Stimulated activated CD8-positive, alpha-beta memory T cell treated with anti-CD3 and anti-CD28 coated beads, Interleukin-12 subunit alpha, Interleukin-12 subunit beta, amount 100 ng/mL, for 24 hours (primary cell): ENCODE measurements at regions not wholly inside any gene's neighbourhood (a gene's known extent, or its start where the extent isn't known, plus 50 kb on each side); places are given as distances from the start of the nearest gene placed in this dataset.

Source experiments
- DNase-seq: peaks from one replicate; pipeline ENCODE4 v3.0.0-alpha.2; 2020; ENCODE audit errors: extremely low read depth

DNA sequence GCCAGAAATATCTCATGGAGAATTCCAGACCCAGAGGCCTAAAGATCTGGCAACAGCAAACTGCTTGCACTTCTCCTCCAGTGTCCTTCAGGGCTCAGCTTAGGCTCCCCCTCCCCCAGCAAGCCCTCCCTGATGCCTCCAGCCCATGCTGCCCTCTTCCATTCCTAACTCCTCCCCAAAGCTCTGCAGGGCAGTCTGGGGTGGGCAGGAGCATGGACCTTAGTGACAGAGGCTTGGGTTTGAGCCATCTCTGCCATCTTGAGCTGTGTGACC is 436.8 kb downstream of the PTPRU start:
- DNase-seq: no peak

- DNase-seq: no peak
Observed at GRCh38 chr1:29672416-29673227, 436.3 kb downstream of the PTPRU start.

DNA sequence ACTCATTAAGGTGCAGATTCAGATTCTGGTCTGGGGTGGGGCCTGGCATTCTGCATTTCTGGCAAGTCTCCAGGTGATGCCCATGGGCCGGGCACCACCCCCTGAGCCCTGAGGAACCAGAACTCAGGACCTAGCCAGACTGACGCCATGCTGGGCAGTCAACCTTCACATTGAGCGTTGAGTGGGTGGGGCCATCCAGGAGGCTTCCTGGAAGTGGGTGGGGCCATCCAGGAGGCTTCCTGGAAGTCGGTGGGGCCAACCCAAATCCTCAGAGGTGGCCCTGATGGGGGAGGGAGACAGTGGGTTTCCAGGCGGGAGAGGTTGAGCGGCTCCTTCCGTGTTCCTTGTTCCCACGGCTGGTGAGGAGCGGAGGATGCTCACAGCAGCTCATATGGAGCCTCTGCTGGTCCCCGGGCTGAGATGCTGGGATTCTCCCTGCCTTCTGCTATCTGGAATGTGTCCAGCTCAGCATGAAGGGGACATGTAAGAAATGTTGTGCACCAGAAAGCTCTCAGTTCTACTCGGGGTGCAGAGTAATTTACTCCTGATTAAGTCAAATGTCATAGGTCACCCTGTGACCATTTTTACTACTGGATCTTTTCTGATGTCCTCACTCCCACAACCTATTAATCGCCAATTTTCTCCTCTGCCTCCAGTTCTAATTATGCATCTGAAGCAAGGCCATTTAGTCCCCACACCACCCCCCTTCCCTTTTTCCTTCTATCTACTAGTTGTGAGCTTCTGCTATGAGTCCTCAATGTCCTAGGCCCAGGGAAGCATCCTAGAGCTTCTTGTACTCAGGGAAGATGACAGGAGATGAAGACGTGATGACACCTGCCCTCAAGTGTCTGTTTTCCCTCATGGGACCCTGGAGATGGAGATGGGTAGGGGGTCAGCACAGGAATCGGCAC is 435.4 kb downstream of the PTPRU start:
- no peak for DNase-seq

GRCh38 chr1:29670752-29671151 is 434.4 kb downstream of the PTPRU start:
- no peak for DNase-seq

- no peak for DNase-seq
Observed at GRCh38 chr1:29669912-29670311, 433.6 kb downstream of the PTPRU start.

GRCh38 chr1:29669158-29669871 is 433.0 kb downstream of the PTPRU start:
- DNase-seq: no peak

- DNase-seq: no peak
Observed at GRCh38 chr1:29668551-29669157, 432.3 kb downstream of the PTPRU start.

DNA sequence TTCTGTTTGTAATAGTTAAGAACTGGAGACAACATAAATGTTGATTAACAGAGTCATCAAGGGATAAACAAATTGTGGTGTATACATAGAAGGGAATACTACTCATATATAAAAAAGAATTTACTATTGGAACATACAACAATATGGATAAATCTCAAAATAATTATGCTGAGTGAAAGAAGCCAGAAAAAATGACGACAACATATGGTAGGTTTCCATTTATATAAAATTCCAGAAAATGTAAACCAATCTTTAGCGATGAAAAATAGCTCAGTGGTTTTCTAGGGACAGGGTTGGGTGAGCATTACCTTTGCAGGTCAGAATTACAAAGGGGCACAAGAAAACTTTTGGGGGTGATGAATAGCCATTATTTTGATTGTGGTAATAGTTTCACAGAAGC is 431.6 kb downstream of the PTPRU start:
- no peak for DNase-seq

- no peak for DNase-seq
Observed at GRCh38 chr1:29664711-29665110, 428.4 kb downstream of the PTPRU start.

DNA sequence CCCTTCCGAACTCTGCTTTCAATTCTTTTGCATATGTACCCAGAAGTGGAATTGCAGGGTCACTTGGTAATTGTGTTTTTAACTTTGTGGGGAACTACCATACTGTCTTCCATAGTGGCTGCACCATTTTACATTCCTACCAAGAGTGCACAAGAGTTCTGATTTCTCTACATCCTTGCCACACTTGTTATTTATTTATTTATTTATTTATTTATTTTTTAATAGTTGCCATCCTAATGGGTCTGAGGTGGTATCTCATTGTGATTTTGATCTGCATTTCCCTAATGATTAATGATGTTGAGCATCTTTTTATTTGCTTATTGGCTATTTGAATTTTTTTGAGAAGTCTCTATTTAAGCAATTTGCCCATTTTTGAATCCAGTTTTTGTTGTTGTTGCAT is 422.4 kb downstream of the PTPRU start:
- no peak for DNase-seq

GRCh38 chr1:29657816-29658215 is 421.5 kb downstream of the PTPRU start:
- DNase-seq: no peak

DNA sequence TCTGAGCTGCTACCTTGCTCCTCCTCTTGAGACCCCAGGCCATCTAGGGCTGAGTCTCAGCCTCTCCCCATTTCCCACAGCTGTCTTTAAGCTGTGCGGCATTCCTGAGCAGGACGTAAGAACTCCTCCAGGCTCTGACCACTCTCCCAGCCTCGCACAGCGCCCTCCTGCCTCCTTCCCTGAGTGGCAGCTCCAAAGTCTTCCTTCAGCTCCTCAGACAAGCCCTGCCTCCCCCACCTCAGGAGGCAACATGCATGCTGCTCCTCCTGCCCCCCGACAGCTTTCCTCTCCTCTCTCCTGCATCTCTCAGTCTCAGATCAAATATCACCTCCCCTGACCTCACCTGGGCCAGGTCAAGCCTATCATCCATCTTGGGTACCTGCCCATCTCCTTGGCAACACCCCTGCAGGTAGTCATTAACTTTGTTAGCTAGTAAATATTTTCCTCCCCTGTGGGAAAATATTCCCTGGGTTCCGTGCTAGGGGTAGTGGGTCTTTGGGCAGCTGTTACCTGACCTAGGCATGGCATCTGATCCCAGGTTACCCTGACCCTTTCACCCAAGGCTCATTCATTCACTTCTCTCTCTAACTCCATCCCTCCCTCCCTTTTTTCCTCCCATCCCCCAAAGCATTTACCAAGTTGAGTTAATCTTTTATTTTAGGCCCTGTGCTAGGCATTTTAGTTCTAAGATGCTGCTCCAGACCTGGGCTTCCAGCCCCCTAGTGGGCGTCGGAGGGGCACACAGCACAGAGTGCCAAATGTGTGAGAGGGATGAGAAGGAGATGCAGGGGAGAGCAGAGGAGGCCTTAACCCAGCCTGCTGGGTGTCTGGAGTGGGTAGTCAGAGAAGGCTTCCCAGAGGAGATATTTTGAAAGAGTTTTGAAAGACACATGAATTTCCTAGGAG is 419.9 kb downstream of the PTPRU start:
- no peak for DNase-seq

DNA sequence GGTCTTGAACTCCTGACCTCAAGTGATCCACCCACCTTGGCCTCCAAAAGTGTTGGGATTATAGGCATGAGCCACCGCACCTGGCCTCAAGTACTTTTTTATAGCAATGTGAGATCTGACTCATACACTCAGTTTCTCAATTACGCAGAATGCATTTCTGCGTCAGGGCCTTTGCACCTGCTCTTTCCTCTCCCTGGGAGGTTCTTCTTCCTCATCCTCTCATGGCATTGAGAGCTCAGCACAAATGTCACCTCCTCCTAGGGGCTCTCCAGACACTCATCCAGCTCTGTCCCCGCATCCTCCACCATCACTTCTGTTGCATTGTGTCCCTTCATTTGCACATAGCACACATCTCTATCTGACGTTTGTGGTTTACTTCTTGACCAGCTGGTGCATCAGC is 418.8 kb downstream of the PTPRU start:
- no peak for DNase-seq

GRCh38 chr1:29653886-29654450 is 417.6 kb downstream of the PTPRU start:
- DNase-seq: no peak

DNA sequence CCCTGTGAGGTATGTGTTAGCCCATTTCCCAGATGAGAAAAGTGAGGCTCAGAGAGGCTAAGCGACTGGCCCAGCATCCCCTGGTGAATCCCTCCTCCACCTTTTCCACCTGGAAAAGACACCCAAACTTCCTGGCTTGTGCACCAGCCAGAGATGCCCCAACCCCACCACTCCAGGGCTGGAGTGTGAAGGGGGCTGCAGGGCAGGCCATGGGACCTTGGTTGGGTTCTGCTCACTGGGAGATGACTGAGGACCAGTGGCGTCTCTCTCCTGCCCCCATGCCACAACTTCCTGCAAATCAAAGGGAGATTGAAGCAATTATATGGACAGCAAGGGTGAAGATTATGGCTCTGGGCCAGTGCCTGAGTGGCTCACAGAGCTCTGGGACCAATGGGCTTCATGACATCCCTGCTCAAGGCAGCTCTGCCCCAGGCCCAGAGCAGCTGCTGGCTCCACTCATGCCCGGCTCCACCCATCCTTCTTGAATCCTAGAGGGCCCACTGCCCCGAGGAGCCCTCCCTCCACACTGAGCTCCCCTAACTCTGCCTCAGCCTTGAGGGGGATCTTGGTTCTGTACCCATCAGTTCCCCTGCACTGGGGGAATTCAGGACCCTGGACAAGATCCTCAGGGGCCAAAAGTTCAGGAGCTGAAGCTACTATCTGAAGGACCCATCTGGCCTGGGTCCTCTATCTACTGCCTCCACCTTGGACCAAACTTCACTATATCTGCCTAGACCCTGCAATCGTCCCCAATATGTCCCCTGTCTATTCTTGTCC is 416.9 kb downstream of the PTPRU start:
- DNase-seq: no peak

- DNase-seq: no peak
Observed at GRCh38 chr1:29651684-29652665, 415.7 kb downstream of the PTPRU start.

DNA sequence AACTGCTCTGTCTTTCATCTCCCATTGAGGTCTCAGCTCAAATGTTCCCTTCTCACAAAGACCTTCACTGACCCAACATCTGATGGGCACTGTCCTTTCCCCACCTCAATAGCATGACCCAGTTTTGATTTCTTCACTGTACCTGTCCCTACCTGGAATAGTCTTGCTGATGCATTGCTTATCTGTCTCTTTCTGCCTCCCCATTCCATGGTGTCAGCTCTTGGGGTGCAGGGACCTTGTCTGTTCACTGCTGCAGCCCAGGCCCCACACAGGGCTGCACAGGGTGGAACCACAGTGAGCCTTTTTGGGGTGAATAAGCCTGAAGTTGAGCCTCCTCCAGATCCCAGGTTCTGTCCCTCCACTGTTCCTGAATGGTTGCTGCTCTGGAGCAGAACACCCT is 414.9 kb downstream of the PTPRU start:
- DNase-seq: no peak

DNA sequence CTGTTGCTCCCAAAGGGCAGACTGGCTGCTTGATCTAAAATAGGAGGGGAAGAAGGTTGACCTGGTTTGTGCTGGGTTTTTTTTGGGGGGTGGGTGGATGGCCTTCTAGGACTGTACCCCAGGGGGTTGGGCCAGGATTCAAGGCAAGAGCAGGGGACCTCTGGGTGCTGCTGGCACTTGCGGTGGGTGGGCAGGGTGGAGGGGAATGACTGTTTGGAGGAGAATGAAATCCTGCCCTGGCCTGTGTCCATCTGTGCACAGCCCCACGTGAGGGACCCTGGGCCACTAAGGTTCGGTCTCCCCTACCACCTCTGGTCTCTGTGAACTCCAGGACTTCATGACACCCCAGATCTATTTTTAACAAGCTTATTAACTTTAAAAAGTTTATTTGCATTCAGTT is 414.2 kb downstream of the PTPRU start:
- no peak for DNase-seq

- no peak for DNase-seq
Observed at GRCh38 chr1:29650041-29650400, 413.7 kb downstream of the PTPRU start.
